ENCODE measurements at regions not wholly inside any gene's neighbourhood (a gene's known extent, or its start where the extent isn't known, plus 50 kb on each side); places are given as distances from the start of the nearest gene placed in this dataset.
A peak's percentile ranks its signal among the peaks of the same experiment; 100 is the strongest.
"Not testable (repeated sequence)": the region's sequence is repeated elsewhere in the genome, so short reads cannot be mapped to it uniquely, and the experiment has no call there.

GRCh38 chr12:76666290-76666835 is 97.6 kb upstream of the ZDHHC17 start:
- no peak for DNase-seq

GRCh38 chr12:76669981-76670380 is 93.9 kb upstream of the ZDHHC17 start:
- DNase-seq = no peak

GRCh38 chr12:76670776-76671175 is 93.1 kb upstream of the ZDHHC17 start:
- DNase-seq = no peak

- no peak for DNase-seq
These were observed 89.1 kb upstream of the ZDHHC17 start for GRCh38 chr12:76674669-76675315.

- DNase-seq = not testable (repeated sequence)
These were observed 87.7 kb upstream of the ZDHHC17 start for GRCh38 chr12:76676261-76676660.

- no peak for DNase-seq
These were observed 84.9 kb upstream of the ZDHHC17 start for GRCh38 chr12:76678992-76679391.

GRCh38 chr12:76679778-76680177 is 84.1 kb upstream of the ZDHHC17 start:
- DNase-seq = no peak

- no peak for DNase-seq
These were observed 83.0 kb upstream of the ZDHHC17 start for GRCh38 chr12:76680940-76681339.

- peak; percentile 81 for DNase-seq
These were observed 78.7 kb upstream of the ZDHHC17 start for GRCh38 chr12:76685246-76685678.

- DNase-seq = peak; percentile 78
These were observed 75.9 kb upstream of the ZDHHC17 start for GRCh38 chr12:76687981-76688380.

GRCh38 chr12:76688631-76689030 is 75.3 kb upstream of the ZDHHC17 start:
- no peak for DNase-seq

GRCh38 chr12:76690921-76691700 is 72.8 kb upstream of the ZDHHC17 start:
- DNase-seq = no peak

GRCh38 chr12:76692846-76693245 is 71.1 kb upstream of the ZDHHC17 start:
- no peak for DNase-seq

GRCh38 chr12:76694369-76694768 is 69.5 kb upstream of the ZDHHC17 start:
- no peak for DNase-seq

- no peak for DNase-seq
These were observed 67.7 kb upstream of the ZDHHC17 start for GRCh38 chr12:76696186-76696585.

GRCh38 chr12:76697849-76698248 is 66.1 kb upstream of the ZDHHC17 start:
- no peak for DNase-seq

GRCh38 chr12:76698316-76698715 is 65.6 kb upstream of the ZDHHC17 start:
- DNase-seq = no peak

- DNase-seq = no peak
These were observed 64.9 kb upstream of the ZDHHC17 start for GRCh38 chr12:76698966-76699365.

- no peak for DNase-seq
These were observed 62.2 kb upstream of the ZDHHC17 start for GRCh38 chr12:76701690-76702089.

GRCh38 chr12:76702946-76703345 is 61.0 kb upstream of the ZDHHC17 start:
- no peak for DNase-seq

- no peak for DNase-seq
These were observed 59.2 kb upstream of the ZDHHC17 start for GRCh38 chr12:76704693-76705092.

GRCh38 chr12:76706101-76706500 is 57.8 kb upstream of the ZDHHC17 start:
- DNase-seq = no peak

GRCh38 chr12:76706761-76707160 is 57.2 kb upstream of the ZDHHC17 start:
- DNase-seq = no peak

- no peak for DNase-seq
These were observed 56.1 kb upstream of the ZDHHC17 start for GRCh38 chr12:76707772-76708171.
